Spleen (tissue), 7 donors: ENCODE measurements at regions not wholly inside any gene's neighbourhood (a gene's known extent, or its start where the extent isn't known, plus 50 kb on each side); places are given as distances from the start of the nearest gene placed in this dataset.

Source experiments
- CTCF ChIP-seq, 11 experiments: fragments of 200-600 bp in 7 of 11; fragments of 450-650 bp in 4 of 11; sonication (generic) in 4 of 11; IDR thresholded peaks in 8 of 11; conservative IDR thresholded peaks in 3 of 11; 1 replicate in 7 of 11; 2 replicates in 4 of 11; pipeline versions ENCODE4 v1.4.0 to v1.8.0; 2016 to 2021; ENCODE audit warnings: antibody characterized with exemption in 11 of 11, inconsistent platforms in 4 of 11, mild to moderate bottlenecking in 1 of 11
- POLR2A ChIP-seq, 3 donors: fragments of 450-650 bp; IDR thresholded peaks; one replicate each; pipeline ENCODE4 v1.5.1; 2017; ENCODE audit warnings: antibody characterized with exemption in 3 of 3, mild to moderate bottlenecking in 1 of 3
- donor health status: DM: no; HTN: no; CAD: no; lungs with moderate emphysema.
- donor health status: DM: no; HTN: no; CAD: no.
- donor health status: DM: no; HTN: no; CAD: no.

- TF ChIP-seq POLR2A (IDR thresholded peaks at IDR 0.05): no peak
- no peak for TF ChIP-seq CTCF (IDR thresholded peaks at IDR 0.05 in 8 of 11, conservative IDR thresholded peaks at IDR 0.05 in 3 of 11)
Measured at GRCh38 chr2:208985644-208986043, 438.2 kb upstream of the MAP2 start.
